ENCODE measurements at regions not wholly inside any gene's neighbourhood (a gene's known extent, or its start where the extent isn't known, plus 50 kb on each side); places are given as distances from the start of the nearest gene placed in this dataset.

DNA sequence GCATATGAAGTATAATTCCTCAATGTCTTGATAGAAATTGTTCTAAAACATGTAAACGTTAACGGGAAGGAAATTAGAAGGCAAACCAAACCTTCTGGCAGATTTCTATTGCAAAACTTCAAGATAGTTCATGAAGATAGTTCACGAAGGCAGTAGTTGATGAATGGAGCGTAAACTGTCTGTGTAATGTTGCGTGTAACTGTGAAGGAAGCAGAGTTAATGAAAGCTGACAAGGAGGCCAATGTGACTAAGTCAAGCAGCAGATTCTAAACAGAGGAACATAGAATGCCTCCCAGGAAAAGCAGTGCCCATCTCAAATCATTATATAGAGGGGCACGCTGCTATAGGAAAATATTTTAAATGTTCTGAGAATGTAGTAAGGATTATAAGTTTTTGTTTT, 659.7 kb upstream of the IGFBP3 start:
- TF ChIP-seq, protein P1, sequence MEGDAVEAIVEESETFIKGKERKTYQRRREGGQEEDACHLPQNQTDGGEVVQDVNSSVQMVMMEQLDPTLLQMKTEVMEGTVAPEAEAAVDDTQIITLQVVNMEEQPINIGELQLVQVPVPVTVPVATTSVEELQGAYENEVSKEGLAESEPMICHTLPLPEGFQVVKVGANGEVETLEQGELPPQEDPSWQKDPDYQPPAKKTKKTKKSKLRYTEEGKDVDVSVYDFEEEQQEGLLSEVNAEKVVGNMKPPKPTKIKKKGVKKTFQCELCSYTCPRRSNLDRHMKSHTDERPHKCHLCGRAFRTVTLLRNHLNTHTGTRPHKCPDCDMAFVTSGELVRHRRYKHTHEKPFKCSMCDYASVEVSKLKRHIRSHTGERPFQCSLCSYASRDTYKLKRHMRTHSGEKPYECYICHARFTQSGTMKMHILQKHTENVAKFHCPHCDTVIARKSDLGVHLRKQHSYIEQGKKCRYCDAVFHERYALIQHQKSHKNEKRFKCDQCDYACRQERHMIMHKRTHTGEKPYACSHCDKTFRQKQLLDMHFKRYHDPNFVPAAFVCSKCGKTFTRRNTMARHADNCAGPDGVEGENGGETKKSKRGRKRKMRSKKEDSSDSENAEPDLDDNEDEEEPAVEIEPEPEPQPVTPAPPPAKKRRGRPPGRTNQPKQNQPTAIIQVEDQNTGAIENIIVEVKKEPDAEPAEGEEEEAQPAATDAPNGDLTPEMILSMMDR (IDR thresholded peaks at IDR 0.05; ENCODE audit: low read depth, low read length), result no peak
- H3K4me3 ChIP-seq (ENCODE audit: low read depth, low read length), result no peak overlapping the region

DNA sequence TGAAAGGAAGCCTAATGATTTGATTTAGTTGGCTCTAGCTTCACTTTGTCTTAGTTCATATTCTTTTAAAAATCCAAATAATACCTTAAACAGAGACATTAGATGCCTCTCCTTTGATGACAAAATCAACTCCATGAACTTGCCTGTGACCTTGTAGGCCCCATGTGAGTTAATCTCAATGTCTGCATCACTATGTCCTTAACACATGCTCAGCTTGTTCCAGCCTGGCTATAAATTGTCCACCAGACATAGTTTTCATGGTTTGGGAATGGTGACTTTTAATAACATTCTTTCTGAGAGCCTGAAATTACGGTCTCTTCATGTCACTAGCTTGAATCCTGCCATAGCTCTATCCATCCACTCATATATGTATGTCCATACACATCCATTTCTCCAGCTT, 656.3 kb upstream of the IGFBP3 start:
- no peak overlapping the region for H3K4me3 ChIP-seq (ENCODE audit: low read depth, low read length)
- TF ChIP-seq, protein P1 (IDR thresholded peaks at IDR 0.05; ENCODE audit: low read depth, low read length), result no peak

DNA sequence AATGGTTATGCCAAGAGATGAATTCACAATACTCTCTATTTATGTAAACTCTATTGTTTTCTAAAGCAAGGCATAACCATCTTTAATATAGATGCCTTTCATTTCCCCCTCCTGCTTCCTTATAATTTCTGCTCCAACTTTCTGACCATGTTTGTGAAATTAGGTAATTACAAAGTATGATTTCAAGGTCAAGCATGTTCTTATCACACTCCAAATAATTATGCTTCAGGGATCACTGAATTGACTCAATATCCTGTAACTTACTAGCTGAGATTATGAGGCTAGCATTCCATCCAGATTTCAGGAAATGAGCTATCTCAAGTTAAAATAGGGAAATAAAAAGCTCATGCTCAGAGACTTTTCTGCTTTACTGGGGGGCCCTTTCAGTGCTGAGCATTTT, 655.9 kb upstream of the IGFBP3 start:
- H3K4me3 ChIP-seq (ENCODE audit: low read depth, low read length), result no peak overlapping the region
- TF ChIP-seq, protein P1 (IDR thresholded peaks at IDR 0.05; ENCODE audit: low read depth, low read length), result no peak

DNA sequence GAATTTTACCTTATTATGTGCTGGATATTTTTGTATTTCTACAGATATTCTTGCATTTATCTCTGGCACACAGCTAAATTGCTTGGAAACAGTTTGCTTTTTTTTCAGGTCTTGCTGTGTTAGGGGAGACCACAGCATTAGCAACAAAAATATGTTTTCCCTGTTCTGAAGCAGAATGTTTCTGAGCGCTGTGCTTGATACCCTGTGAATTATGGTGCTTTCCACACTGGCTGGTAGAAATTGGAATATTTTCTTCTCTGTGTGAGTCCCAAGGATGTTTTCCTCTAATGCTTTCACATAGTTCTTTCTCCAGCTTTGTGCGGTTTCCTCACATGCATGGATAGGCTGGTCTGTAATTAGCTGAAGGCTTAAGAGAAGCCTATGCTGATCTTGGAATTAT, 651.6 kb upstream of the IGFBP3 start:
- TF ChIP-seq, protein P1 (IDR thresholded peaks at IDR 0.05; ENCODE audit: low read depth, low read length), result no peak
- no peak overlapping the region for H3K4me3 ChIP-seq (ENCODE audit: low read depth, low read length)

DNA sequence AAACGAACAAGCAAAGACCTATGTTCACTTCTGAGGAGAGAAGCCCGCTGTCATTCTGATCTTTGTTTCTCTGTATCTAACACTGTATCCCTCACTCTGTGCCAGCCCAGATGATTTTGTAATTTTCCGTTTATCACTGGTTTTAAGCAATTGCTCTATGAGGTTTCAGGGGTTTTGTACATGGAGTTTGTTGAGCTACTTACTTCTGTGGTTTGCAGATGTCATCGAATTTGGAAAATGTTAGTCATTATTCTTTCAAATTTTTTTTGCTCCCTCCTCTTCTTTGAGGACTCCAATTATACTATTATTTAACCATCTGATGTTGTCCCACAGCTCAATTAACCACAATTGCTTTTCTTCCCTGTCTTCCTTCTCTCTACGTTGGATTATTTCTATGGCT, 650.9 kb upstream of the IGFBP3 start:
- H3K4me3 ChIP-seq (ENCODE audit: low read depth, low read length), result no peak overlapping the region
- TF ChIP-seq, protein P1 (IDR thresholded peaks at IDR 0.05; ENCODE audit: low read depth, low read length), result no peak

DNA sequence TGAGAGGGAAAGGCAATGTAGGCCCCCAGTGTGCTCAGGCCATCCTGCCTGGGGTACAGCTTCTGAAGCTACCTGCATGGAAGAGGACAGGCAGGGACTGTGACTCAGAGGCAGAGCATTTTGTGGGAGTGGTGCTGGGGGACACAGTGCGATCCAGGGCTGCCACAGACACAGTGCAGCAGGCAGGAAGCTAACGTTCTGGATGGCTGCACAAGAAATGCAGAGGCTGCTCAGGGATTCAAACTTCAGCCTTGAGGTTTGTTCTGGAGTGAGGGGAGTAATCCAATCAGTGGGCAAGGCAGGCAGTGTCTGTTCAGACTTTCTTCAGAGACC, 648.0 kb upstream of the IGFBP3 start:
- TF ChIP-seq, protein P1 (IDR thresholded peaks at IDR 0.05; ENCODE audit: low read depth, low read length), result no peak
- no peak overlapping the region for H3K4me3 ChIP-seq (ENCODE audit: low read depth, low read length)

DNA sequence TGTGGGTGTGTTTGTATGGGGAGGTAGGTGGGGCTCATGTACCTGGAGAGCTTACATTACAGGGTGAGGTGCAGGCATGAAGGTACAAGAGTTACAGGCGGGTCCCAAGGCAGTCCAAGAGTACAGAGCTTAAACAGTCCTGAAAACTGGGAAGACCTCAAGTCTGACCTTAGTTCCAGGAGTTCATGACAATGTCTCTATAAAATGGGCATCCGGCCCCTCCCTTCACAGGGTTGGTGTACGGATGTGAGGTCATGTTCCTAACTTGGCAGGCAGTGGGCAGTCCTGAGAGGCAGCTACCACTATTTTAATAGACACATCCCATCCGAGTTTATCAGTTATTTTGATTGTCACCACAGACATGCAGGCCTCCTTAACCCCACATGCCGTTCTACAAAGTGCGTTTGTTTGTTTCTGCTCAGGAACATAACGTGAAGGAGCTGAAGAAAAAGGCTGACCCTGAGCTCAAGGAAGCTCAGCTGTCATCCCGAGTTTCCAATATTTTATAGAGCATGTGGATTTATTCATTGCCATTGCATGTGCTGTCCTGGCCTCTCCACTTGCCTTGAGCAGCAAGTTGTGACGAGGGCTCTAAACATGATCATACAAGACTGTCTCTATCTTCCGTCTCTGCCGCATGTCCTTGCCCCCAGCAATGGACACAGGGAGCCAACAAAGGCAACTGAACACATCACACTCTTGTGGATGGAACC, 647.5 kb upstream of the IGFBP3 start:
- TF ChIP-seq, protein P1 (IDR thresholded peaks at IDR 0.05; ENCODE audit: low read depth, low read length), result no peak
- no peak overlapping the region for H3K4me3 ChIP-seq (ENCODE audit: low read depth, low read length)

Measured in WI38 (cell line).